Breast epithelium (tissue), 3 donors: ENCODE measurements at regions not wholly inside any gene's neighbourhood (a gene's known extent, or its start where the extent isn't known, plus 50 kb on each side); places are given as distances from the start of the nearest gene placed in this dataset.

ENCODE experiments used
- POLR2A ChIP-seq: fragments of 450-650 bp; IDR thresholded peaks from one replicate; pipeline ENCODE4 v1.6.1; 2016; ENCODE audit warnings: antibody characterized with exemption, mild to moderate bottlenecking, moderate library complexity
- POLR2AphosphoS5 ChIP-seq, 3 donors: sonication (generic); formaldehyde crosslinking; IDR thresholded peaks; one replicate each; pipeline ENCODE4 v1.6.1; 2017; ENCODE audit warnings: antibody characterized with exemption in 3 of 3
- TF ChIP-seq, protein P1 (sequence below), 3 donors: fragments of 450-650 bp; IDR thresholded peaks; one replicate each; pipeline ENCODE4 v1.5.1; 2016 to 2017; ENCODE audit warnings: antibody characterized with exemption in 3 of 3, mild to moderate bottlenecking in 3 of 3, moderate library complexity in 3 of 3

DNA sequence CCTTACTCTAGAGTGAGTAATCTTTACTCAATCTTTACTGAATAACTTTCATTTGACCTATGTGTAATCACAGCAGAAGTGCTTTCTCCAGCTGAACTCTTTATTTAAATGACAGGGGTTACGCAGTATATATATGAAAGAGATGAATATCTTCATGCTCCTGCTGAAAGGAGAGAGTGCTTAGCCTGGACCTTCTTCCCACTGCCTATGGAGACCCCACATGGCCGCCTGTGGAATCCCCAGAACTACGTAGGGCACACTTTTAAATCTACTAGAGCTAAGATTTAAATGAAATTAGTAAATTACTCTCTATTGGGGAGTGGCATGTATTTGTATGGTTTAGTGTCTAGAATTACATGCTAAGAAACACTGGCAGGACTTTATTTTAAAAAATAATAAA lies 391.2 kb downstream of the ANKRD50 start:
- TF ChIP-seq POLR2A, result no peak
- TF ChIP-seq POLR2AphosphoS5 (IDR thresholded peaks at IDR 0.05), result no peak
- TF ChIP-seq, protein P1, sequence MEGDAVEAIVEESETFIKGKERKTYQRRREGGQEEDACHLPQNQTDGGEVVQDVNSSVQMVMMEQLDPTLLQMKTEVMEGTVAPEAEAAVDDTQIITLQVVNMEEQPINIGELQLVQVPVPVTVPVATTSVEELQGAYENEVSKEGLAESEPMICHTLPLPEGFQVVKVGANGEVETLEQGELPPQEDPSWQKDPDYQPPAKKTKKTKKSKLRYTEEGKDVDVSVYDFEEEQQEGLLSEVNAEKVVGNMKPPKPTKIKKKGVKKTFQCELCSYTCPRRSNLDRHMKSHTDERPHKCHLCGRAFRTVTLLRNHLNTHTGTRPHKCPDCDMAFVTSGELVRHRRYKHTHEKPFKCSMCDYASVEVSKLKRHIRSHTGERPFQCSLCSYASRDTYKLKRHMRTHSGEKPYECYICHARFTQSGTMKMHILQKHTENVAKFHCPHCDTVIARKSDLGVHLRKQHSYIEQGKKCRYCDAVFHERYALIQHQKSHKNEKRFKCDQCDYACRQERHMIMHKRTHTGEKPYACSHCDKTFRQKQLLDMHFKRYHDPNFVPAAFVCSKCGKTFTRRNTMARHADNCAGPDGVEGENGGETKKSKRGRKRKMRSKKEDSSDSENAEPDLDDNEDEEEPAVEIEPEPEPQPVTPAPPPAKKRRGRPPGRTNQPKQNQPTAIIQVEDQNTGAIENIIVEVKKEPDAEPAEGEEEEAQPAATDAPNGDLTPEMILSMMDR (IDR thresholded peaks at IDR 0.05), result no peak
